22Rv1 (cell line): ENCODE measurements at regions not wholly inside any gene's neighbourhood (a gene's known extent, or its start where the extent isn't known, plus 50 kb on each side); places are given as distances from the start of the nearest gene placed in this dataset.

Experiments
- H3K27ac ChIP-seq: fragments of 450-650 bp; 2 replicates; pipeline ENCODE4 v1.5.1; 2017
- ZFX ChIP-seq: fragments of 450-650 bp; IDR thresholded peaks from 2 replicates; pipeline ENCODE4 v1.6.1; 2017; ENCODE audit warnings: antibody characterized with exemption, borderline replicate concordance
- TF ChIP-seq, protein P1 (sequence below): fragments of 450-650 bp; IDR thresholded peaks from 2 replicates; pipeline ENCODE4 v1.5.1; 2017; ENCODE audit warnings: mild to moderate bottlenecking

DNA sequence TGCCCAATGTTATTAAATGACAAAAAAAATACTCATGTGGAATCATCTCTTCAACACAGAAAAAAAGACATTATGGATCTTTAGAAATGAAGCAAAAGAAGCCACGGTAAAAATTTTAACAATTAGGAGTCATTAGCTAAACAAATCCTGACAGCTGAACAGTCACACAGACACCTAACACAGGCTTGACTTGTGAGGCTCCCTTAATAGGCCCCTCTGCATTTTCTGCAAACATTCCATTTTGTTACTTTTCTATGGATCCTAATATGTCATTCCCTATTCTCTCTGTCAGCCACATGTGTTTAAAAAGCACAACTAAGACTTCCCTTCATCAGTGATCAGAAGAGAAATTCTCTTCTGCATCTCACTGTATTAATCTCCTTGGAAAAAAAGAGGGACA is 1331.5 kb downstream of the CDH8 start:
- TF ChIP-seq ZFX: no peak
- TF ChIP-seq, protein P1, sequence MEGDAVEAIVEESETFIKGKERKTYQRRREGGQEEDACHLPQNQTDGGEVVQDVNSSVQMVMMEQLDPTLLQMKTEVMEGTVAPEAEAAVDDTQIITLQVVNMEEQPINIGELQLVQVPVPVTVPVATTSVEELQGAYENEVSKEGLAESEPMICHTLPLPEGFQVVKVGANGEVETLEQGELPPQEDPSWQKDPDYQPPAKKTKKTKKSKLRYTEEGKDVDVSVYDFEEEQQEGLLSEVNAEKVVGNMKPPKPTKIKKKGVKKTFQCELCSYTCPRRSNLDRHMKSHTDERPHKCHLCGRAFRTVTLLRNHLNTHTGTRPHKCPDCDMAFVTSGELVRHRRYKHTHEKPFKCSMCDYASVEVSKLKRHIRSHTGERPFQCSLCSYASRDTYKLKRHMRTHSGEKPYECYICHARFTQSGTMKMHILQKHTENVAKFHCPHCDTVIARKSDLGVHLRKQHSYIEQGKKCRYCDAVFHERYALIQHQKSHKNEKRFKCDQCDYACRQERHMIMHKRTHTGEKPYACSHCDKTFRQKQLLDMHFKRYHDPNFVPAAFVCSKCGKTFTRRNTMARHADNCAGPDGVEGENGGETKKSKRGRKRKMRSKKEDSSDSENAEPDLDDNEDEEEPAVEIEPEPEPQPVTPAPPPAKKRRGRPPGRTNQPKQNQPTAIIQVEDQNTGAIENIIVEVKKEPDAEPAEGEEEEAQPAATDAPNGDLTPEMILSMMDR: no peak
- no peak overlapping the region for H3K27ac ChIP-seq

DNA sequence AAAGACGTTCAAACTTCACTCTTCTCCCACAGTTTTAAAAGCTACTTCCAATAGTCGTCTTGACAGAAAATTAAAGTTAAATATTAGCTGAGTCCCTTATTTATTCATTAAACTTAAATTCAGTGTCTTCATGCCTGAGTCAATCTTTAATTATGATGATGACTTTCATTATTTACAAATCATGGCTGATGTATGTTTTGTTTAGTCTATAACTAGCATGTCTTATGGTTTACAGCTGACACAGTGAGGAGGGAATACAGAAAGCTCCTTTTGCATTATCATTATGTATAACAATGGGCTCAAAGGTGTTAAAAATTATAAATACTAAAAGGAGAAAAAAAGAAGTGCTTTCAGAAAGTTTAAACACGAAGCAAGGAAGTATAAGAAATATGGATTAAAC is 1333.1 kb downstream of the CDH8 start:
- TF ChIP-seq, protein P1: no peak
- TF ChIP-seq ZFX: no peak
- H3K27ac ChIP-seq: no peak overlapping the region

DNA sequence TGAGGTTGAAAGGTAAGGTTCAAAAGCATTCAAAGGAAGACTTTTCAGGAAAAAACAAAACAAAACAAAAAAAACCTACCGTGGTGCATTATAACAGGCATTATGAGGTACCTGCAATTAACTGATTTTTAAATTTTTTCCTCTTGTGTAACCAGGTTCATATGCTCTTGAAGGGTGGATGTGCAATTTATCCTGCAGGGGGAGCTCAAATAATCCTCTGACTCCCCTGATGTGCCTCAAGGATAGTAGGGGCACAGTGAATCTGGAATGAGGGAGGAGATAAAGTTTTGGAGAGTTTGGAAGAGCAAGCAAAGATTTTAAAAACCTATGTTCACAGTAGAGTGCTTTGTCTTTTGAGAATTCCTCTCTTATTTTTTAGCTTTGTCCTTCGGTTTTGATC is 1349.4 kb downstream of the CDH8 start:
- TF ChIP-seq, protein P1: peak; percentile 45
- TF ChIP-seq ZFX: no peak

DNA sequence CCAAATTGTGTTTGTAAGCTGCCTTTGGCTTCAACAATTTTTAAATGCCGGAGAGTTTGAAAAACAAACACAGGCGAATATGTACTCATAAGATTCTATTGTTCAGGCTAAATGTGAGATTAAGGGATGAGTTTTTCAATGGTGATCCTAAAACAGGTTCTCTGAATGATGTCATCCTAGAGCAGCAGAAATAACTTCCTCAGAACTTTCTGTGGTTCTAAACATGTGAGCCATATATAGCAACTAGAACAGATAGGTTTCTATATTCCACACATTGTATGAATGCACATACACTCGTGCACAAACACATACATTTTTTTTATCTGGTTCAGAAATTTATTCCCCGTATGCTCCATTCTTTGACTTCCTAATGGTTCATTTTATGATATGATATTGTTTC is 1352.2 kb downstream of the CDH8 start:
- TF ChIP-seq, protein P1: no peak
- TF ChIP-seq ZFX: no peak
- no peak overlapping the region for H3K27ac ChIP-seq

More for the DNA sequence above, 1349.4 kb downstream of the CDH8 start:
- H3K27ac ChIP-seq: no peak overlapping the region

DNA sequence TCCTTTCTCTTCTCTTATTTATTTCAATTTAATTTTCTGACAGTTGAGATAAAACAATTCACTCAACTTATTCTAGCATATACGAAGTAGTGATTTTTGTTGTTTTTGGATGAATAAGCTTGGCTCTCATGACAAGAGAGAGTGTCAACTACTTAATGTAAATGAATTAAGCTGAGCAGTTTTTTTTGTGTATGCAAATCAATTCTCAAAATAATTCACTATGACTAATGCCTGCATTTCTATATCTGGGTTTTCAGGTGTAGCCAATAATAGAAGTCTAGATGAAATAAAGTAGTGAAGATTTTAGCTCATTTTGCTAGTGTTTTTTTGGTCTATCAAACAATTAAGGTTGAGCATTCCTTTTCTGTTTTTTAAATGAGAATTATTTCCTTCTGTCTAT is 1354.0 kb downstream of the CDH8 start:
- TF ChIP-seq, protein P1: no peak
- no peak for TF ChIP-seq ZFX
- H3K27ac ChIP-seq: no peak overlapping the region

DNA sequence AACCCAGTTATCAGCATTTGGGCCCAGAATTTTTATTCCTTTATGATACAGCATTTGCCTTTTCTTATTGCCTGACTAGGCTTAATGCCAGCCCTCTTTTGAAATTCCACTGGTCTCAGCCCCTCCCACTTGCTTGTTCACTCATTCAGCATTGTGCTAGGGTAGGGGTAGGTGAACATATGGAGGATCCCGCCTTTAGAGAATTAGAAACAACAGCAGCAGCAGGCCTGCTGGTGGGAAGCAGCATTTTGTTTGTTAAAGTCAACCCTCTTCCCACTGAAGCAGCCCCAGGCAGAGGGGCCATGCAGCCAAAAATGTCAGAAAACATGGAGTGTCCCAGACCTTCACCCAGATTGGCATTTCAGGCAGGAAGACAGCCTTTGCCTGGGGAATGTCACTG is 1355.2 kb downstream of the CDH8 start:
- TF ChIP-seq ZFX: no peak
- TF ChIP-seq, protein P1: no peak
- H3K27ac ChIP-seq: no peak overlapping the region

DNA sequence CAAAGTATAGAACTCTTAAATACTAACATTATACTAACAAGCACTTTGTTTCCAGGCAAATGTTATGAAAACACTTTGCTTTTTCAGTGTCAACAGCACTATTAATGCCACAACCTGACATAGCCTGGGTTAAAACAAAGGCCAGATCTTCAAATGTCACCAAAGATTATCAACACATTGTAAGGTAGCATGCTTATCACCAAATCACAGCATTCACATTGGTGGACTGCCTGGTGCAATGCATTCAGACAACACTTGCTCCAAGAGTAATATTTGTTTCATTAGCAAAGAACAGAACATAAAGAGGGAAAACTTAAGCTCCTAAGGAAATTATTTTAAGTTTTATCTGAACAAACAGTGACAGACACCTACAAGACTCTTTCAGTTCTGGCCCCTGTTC is 1361.2 kb downstream of the CDH8 start:
- TF ChIP-seq, protein P1: no peak
- TF ChIP-seq ZFX: no peak
- H3K27ac ChIP-seq: no peak overlapping the region

DNA sequence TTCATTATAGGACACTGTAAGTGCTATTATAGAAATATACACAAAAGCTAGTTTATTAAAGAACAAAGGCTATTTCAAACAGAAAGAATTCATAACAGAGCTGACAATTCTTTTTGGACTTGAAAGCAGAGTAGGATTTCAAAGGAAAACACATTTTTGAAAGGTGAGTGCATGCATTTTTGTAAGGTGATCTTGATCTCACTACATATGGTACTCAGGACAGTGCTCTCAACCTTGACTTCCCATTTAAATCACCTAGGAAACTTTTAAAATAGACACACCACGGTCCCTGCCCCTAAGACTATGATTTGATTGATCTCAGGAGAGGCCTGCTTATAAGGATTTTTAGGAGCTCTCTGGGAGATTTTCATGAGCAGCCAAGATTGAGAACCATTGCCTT is 1362.0 kb downstream of the CDH8 start:
- no peak for TF ChIP-seq ZFX
- TF ChIP-seq, protein P1: no peak
- H3K27ac ChIP-seq: no peak overlapping the region
